ENCODE measurements at regions not wholly inside any gene's neighbourhood (a gene's known extent, or its start where the extent isn't known, plus 50 kb on each side); places are given as distances from the start of the nearest gene placed in this dataset.
"Not testable (repeated sequence)": the region's sequence is repeated elsewhere in the genome, so short reads cannot be mapped to it uniquely, and the experiment has no call there.

GRCh38 chr12:54105809-54106208 lies 52.2 kb downstream of the HOXC4 start:
- H3K4me3 ChIP-seq (replicated peaks; ENCODE audit: low read depth, low read length); DNase-seq (ENCODE audit: extremely low read depth, low read depth): not testable (repeated sequence)

GRCh38 chr12:54106252-54106651 lies 52.6 kb downstream of the HOXC4 start:
- not testable (repeated sequence) for DNase-seq (ENCODE audit: extremely low read depth, low read depth); H3K4me3 ChIP-seq (replicated peaks; ENCODE audit: low read depth, low read length)

- not testable (repeated sequence) for DNase-seq (ENCODE audit: extremely low read depth, low read depth); H3K4me3 ChIP-seq (replicated peaks; ENCODE audit: low read depth, low read length)
Measured at GRCh38 chr12:54106803-54107579, 53.4 kb downstream of the HOXC4 start.

GRCh38 chr12:54112336-54112735 lies 58.7 kb downstream of the HOXC4 start:
- not testable (repeated sequence) for H3K4me3 ChIP-seq (replicated peaks; ENCODE audit: low read depth, low read length); DNase-seq (ENCODE audit: extremely low read depth, low read depth)

GRCh38 chr12:54116055-54116454 lies 62.4 kb downstream of the HOXC4 start:
- DNase-seq (ENCODE audit: extremely low read depth, low read depth); H3K4me3 ChIP-seq (replicated peaks; ENCODE audit: low read depth, low read length): not testable (repeated sequence)

- not testable (repeated sequence) for DNase-seq (ENCODE audit: extremely low read depth, low read depth); H3K4me3 ChIP-seq (replicated peaks; ENCODE audit: low read depth, low read length)
Measured at GRCh38 chr12:54117392-54117791, 63.8 kb downstream of the HOXC4 start.

- H3K4me3 ChIP-seq (replicated peaks; ENCODE audit: low read depth, low read length); DNase-seq (ENCODE audit: extremely low read depth, low read depth): not testable (repeated sequence)
Measured at GRCh38 chr12:54119082-54119481, 65.4 kb downstream of the HOXC4 start.

GRCh38 chr12:54123981-54124380 lies 64.8 kb downstream of the SMUG1 start:
- H3K4me3 ChIP-seq (replicated peaks; ENCODE audit: low read depth, low read length); DNase-seq (ENCODE audit: extremely low read depth, low read depth): not testable (repeated sequence)

- peak overlapping the region; percentile 46 for H3K4me3 ChIP-seq (replicated peaks; ENCODE audit: low read depth, low read length)
- not testable (repeated sequence) for DNase-seq (ENCODE audit: extremely low read depth, low read depth)
Measured at GRCh38 chr12:54125708-54126028, 63.1 kb downstream of the SMUG1 start.

GRCh38 chr12:54126029-54126695 lies 62.6 kb downstream of the SMUG1 start:
- no peak for DNase-seq (ENCODE audit: extremely low read depth, low read depth)
- peak overlapping the region; percentile 46 for H3K4me3 ChIP-seq (replicated peaks; ENCODE audit: low read depth, low read length)
- no peak for TF ChIP-seq CTCF (IDR thresholded peaks at IDR 0.05; ENCODE audit: low read depth, low read length, missing control alignments)

GRCh38 chr12:54126696-54127537 lies 61.9 kb downstream of the SMUG1 start:
- DNase-seq (ENCODE audit: extremely low read depth, low read depth), result no peak

More at GRCh38 chr12:54126696-54127537, 61.9 kb downstream of the SMUG1 start:
- H3K4me3 ChIP-seq (replicated peaks; ENCODE audit: low read depth, low read length), result peak overlapping the region; percentile 46
- TF ChIP-seq CTCF (IDR thresholded peaks at IDR 0.05; ENCODE audit: low read depth, low read length, missing control alignments), result no peak
